ENCODE measurements at regions not wholly inside any gene's neighbourhood (a gene's known extent, or its start where the extent isn't known, plus 50 kb on each side); places are given as distances from the start of the nearest gene placed in this dataset.
"Not testable (repeated sequence)": the region's sequence is repeated elsewhere in the genome, so short reads cannot be mapped to it uniquely, and the experiment has no call there.

DNA sequence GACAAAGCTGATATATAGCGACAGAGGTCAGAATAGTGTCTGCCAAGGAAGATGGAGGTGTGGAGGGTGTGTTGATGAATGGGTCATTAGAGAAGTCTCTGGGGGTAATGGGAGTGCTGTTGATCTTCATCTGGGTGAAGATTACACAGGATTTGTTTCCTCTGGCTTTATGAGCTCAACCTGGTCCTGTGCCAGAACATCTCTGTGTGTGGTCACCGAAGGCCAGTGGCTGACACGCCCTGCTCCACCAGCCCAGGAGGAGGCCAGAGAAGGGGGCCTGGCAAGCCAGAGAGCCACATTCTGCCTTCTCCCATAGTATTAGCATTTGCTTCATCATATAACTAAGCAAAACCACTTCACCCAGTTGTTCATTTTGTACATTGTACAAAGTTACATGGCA is 121.1 kb downstream of the ZNF621 start:
- DNase-seq, result no peak

- no peak for DNase-seq
Measured at GRCh38 chr3:40649346-40649745, 124.6 kb downstream of the ZNF621 start.

- no peak for DNase-seq
Measured at GRCh38 chr3:40652072-40652471, 127.3 kb downstream of the ZNF621 start.

DNA sequence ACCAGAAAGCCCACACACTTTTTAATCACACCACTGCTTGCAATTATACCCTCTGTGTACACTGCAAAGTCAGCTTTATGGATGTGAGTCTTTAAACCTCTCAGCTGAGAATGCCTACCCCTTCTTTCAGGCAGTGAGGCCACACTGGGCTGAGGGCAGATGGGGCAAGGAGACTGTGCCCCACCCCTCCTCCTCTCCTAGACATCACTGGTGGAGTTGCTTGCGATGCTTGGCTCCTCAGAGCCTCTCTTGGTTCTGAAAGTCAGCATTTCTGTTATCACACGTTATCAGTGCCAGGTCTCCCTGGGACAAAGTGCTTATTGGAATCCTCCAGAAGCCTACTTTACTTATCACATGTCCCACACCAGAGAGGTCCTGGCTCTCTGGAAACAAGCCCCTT is 128.2 kb downstream of the ZNF621 start:
- no peak for DNase-seq

- DNase-seq, result no peak
Measured at GRCh38 chr3:40653878-40654277, 129.1 kb downstream of the ZNF621 start.

GRCh38 chr3:40655551-40655950 is 130.8 kb downstream of the ZNF621 start:
- no peak for DNase-seq

GRCh38 chr3:40657623-40658022 is 132.9 kb downstream of the ZNF621 start:
- no peak for DNase-seq

DNA sequence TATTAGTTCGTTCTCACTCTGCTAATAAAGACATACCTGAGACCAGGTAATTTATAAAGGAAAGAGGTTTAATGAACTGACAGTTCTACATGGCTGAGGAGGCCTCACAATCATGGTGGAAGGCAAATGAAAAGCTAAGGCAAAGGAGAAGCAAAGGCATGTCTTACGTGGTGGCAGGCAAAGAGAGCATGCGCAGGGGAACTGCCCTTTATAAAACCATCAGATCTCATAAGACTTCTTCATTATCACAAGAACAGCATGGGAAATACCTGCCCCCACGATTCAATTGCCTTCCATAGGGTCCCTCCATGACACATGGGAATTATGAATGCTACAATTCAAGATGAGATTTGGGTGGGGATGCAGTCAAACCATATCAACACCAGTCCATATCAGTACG is 133.5 kb downstream of the ZNF621 start:
- no peak for DNase-seq

- no peak for DNase-seq
Measured at GRCh38 chr3:40660554-40660953, 135.8 kb downstream of the ZNF621 start.

GRCh38 chr3:40661284-40661683 is 136.5 kb downstream of the ZNF621 start:
- DNase-seq, result no peak

DNA sequence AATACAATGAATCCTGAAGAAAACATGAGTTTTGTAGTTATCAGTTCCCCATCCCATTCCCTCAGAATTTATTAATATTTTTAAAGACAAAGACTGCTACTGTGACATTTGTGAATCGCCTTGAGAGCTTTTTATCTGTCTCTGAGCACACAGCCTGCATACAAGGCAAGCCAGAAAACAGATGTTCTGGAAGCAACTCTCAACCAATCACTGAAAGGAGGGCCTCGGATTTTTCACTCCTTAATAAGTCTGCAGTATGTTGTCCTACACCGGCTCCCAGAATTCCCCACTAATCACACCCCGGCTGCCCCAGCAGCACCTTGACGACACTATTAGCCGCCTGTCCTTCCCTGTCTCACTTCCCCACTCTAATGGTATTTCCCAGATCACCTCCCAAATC is 138.5 kb downstream of the ZNF621 start:
- no peak for DNase-seq

DNA sequence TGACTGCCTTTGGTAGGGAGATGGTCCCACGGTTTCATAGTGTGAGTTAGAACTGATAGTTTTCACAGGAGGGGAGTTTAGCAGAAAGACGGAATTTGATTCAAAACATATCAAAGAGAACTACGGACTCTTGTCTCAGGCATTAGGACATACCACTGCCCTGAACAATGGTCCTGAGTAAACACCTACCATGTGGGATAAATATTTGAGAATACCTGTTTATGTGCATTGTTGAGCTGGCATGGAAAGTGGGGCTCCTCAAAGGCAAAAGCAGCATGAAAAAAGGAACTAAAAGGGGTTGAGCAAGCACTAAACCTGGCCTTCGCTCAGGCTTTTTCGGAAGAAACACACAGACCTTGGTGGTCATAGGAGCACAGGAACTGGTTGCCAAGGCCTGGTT is 144.4 kb downstream of the ZNF621 start:
- DNase-seq, result no peak

DNA sequence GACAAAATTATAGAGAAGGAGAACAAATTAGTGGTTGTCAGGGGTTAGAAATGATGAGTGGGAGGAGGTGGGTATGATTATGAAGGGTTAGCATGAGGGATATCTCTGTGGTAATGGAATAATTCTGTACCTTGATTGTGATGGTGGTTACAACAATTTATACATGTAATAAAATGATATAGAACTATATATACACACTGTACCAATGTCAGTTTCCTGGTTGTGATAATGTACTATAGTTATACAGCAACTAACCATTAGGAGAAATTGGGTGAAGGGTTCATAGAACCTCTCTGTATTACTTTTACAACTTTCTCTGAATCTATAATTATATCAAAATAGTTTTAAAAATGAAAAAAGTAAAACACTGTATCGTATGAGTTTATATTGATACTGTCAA is 148.1 kb downstream of the ZNF621 start:
- no peak for DNase-seq

- DNase-seq, result no peak
Measured at GRCh38 chr3:40677321-40677720, 152.6 kb downstream of the ZNF621 start.

GRCh38 chr3:40677749-40678148 is 153.0 kb downstream of the ZNF621 start:
- DNase-seq, result no peak

- no peak for DNase-seq
Measured at GRCh38 chr3:40679290-40679689, 154.5 kb downstream of the ZNF621 start.

DNA sequence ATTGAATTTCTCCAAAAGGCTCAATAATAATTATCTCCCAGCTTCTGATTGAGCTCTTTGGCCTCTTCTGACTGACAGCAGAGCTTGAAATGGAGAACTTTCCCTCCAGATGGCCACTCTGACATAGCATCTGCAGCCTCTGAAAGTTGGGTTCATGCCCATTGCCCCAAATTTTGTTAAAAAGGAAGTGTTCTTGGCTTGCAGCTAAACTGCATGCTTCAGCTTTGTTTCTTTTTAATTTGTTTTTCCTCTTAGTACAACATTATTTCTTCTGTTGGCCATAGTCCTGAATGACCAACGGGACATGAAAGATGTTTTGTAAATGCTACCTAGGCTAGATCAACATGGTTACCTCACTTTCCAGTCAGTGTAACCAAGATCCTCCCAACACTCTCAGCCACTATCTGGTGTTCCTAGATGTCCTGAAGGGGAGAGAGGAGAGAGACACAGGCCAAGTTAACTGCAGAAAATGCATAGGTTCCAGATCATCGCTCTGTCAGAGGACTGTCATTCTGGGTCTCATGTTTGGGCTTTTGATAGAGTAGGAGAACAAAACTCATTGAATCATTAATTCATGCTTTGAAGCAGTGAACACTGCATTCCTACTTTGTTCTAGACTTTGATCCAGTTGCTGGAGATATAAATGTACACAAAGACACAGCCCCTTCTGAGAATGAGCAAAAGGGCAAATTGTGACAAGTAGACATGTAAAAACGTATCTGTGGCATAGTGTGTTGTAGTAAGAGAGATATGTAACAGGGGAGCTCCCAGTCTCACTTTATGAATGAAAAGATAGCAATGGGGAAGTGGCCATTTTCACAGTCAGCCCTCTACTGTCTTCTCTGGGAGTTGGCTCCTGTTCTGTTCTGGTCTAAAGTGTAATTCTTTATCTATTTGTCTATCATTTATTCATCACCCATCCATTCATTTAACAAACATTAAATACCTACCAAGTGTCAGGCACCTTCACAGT is 156.2 kb downstream of the ZNF621 start:
- no peak for DNase-seq

DNA sequence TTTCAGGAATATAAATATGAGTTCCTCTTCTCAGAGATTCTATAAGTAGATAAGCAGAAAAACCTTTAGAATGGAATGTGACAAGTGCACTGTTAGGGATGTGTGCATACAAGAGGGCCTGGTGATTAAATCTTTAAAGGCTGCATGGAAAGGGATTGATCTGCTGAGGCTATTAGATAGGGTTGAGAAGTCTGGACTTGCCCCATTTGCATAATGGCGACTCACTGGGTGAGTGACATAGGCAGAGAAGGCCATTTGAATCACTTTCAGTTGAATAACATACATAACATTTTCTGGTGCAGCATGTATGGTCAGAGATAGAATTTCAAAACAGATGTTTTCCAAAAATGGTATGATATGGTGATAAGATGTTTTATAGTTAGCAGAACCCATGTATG is 156.9 kb downstream of the ZNF621 start:
- DNase-seq, result no peak

GRCh38 chr3:40689837-40690236 is 165.1 kb downstream of the ZNF621 start:
- DNase-seq, result no peak

- no peak for DNase-seq
Measured at GRCh38 chr3:40690749-40691451, 166.1 kb downstream of the ZNF621 start.

DNA sequence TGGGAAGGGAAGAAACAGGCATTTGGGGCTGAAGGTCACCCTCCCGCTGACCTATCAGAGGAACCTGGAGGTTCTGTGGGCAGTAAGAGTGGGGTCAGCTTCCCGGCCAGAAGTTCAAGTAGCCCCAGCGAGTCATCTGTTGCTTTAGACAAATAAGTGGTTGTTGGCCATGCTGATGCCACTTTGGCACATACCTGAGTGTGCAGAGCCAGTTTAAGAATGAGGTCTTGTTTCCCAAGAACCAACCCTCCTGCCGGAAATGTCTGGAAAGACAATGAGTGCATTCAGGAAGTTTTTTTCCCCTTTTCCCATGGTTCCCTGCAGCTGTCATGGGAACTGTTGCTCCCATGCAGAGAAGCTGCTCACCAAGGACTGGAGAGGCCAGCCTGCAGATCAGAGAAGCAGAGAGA is 166.7 kb downstream of the ZNF621 start:
- DNase-seq, result no peak

GRCh38 chr3:40695848-40696247 is 171.1 kb downstream of the ZNF621 start:
- no peak for DNase-seq

DNA sequence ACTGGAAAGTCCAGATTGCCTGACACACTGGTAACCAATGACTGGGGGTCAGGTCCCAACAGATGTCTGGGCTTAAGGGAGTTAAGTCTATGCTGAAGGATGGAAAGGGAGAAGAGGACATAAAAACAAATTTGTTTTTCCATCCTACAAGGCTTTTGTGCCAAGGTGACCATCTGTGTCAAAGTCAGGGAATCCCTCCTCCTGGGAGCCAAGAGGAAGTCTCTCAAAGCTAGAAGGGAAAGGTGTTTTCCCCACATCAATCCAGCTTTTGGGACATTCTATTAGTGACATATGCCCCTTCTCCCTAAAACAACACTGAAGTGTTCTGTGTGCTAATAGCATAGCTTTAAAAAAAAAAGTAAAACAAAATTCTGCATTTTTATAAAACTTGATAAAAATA is 173.9 kb downstream of the ZNF621 start:
- not testable (repeated sequence) for DNase-seq
